ENCODE measurements at regions not wholly inside any gene's neighbourhood (a gene's known extent, or its start where the extent isn't known, plus 50 kb on each side); places are given as distances from the start of the nearest gene placed in this dataset.

DNA sequence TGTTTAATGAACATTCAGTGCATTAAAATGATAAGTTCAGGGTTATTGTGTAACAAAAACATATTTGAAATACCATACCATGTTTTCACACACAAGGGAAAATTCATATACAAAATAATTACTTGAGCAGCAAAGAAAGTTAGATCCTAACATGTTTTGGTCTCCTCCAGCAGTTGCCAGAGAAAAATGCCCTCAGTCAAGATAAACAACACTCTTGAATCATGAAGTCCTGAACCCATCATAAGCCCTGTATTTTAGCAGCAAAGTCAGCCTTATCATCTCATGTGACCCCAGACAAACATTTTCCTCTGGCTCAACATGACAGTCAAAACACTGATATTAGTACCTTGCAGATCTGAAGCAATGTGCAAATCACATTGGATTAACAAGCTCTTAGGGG, 1541.1 kb upstream of the WWC1 start:
- Histone ChIP-seq H3K27me3 (replicated peaks in 1 of 7) (no peaks in the 10 kb centered on the region), H3K4me1 (no peaks in the 10 kb centered on the region), H3K9me3 (peaks cover 0 to 10% (median 0%) of the 10 kb centered on the region in 8 donors), H3K36me3 (no peaks in the 10 kb centered on the region), H3K4me3 (no peak overlapping the region), H3K27ac (no peak overlapping the region)
- intact Hi-C loops (cut with DNase I; ENCODE audit: low total_unique reads): no loop called here
- TF ChIP-seq POLR2AphosphoS5 (IDR thresholded peaks at IDR 0.05): no peak
- TF ChIP-seq POLR2A (IDR thresholded peaks at IDR 0.05): no peak
- TF ChIP-seq, protein P1, sequence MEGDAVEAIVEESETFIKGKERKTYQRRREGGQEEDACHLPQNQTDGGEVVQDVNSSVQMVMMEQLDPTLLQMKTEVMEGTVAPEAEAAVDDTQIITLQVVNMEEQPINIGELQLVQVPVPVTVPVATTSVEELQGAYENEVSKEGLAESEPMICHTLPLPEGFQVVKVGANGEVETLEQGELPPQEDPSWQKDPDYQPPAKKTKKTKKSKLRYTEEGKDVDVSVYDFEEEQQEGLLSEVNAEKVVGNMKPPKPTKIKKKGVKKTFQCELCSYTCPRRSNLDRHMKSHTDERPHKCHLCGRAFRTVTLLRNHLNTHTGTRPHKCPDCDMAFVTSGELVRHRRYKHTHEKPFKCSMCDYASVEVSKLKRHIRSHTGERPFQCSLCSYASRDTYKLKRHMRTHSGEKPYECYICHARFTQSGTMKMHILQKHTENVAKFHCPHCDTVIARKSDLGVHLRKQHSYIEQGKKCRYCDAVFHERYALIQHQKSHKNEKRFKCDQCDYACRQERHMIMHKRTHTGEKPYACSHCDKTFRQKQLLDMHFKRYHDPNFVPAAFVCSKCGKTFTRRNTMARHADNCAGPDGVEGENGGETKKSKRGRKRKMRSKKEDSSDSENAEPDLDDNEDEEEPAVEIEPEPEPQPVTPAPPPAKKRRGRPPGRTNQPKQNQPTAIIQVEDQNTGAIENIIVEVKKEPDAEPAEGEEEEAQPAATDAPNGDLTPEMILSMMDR (IDR thresholded peaks at IDR 0.05 in 8 of 11, conservative IDR thresholded peaks at IDR 0.05 in 3 of 11): no peak
- DNase-seq: no peak

DNA sequence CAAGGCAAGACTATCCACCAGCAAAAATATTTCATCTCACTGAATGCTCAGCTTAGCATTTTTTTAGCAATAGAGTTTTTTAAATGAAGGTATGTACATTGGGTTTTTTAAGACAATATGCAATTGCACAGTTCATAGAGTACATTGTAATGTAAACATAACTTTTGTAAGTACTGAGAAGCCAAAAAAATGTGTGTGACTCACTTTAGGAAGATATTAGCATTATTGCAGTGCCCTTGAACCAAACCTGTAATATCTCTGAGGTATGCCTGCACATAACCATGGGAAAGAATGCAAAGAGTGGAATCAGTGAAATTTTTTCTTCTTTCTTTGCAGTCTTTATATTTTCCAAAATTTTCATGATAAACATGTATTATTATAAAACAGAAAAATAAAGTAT, 1533.3 kb upstream of the WWC1 start:
- intact Hi-C loops (cut with DNase I; ENCODE audit: low total_unique reads): no loop called here
- DNase-seq: no peak
- Histone ChIP-seq H3K9me3 (peaks cover 0 to 30% (median 5%) of the 10 kb centered on the region in 8 donors), H3K27me3 (replicated peaks in 1 of 7) (no peaks in the 10 kb centered on the region), H3K4me1 (no peaks in the 10 kb centered on the region), H3K4me3 (no peak overlapping the region), H3K27ac (no peak overlapping the region), H3K36me3 (no peaks in the 10 kb centered on the region)
- TF ChIP-seq POLR2AphosphoS5 (IDR thresholded peaks at IDR 0.05): no peak
- TF ChIP-seq, protein P1 (IDR thresholded peaks at IDR 0.05 in 8 of 11, conservative IDR thresholded peaks at IDR 0.05 in 3 of 11): no peak
- no peak for TF ChIP-seq POLR2A (IDR thresholded peaks at IDR 0.05)

DNA sequence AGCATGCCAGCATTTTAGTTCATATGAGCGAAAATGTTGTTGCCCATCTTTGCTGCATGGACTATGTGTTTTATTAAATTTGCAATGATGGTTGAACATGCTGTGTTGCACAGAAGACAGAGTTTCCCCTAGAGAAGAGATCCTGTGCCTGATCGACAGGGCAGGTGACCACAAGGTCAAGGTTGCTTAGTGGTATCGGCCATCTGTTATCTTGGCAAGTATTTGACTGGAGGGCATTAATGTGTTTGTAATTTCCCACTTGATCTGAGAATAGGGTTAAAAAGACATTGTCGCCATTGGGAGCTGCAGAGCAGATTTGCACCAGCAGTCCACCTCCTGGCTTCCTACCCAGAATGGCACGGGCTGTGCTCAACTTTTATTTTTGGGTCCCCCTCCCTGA, 1523.6 kb upstream of the WWC1 start:
- no peak overlapping the region for H3K27ac ChIP-seq
- no peak overlapping the region for H3K4me3 ChIP-seq
- no peaks in the 10 kb centered on the region for H3K27me3 ChIP-seq (replicated peaks in 1 of 7)
- H3K9me3 ChIP-seq: peaks cover 0 to 48% (median 22%) of the 10 kb centered on the region in 8 donors
- no peaks in the 10 kb centered on the region for H3K4me1 ChIP-seq
- DNase-seq: no peak
- intact Hi-C loops (cut with DNase I; ENCODE audit: low total_unique reads): no loop called here
- TF ChIP-seq, protein P1 (IDR thresholded peaks at IDR 0.05 in 8 of 11, conservative IDR thresholded peaks at IDR 0.05 in 3 of 11): no peak
- TF ChIP-seq POLR2A (IDR thresholded peaks at IDR 0.05) (no peak), POLR2AphosphoS5 (IDR thresholded peaks at IDR 0.05) (no peak)
- H3K36me3 ChIP-seq: no peaks in the 10 kb centered on the region
- 80 to 89% (median 86%) methylated on average over 5 of the region's 5 CpGs for WGBS, 5 donors

DNA sequence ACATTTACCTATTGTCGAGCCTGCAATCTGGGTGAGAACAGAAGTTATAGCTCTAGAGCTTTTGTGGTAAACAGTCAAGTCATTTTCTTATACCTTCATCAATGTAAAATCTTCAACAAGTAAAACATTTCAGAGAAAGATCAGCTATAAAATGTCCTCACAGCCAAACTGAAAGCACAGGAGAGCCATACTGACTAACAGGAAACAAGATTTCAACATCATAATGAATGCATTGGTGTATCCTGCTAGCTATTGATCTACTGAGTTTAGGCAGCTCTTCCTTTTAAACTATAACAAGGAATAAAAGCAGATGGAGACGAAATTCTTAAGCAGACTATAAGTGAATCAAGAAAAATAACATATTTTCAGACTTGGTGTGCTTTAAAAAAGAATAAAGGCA, 1522.9 kb upstream of the WWC1 start:
- WGBS, 5 donors: 51 to 64% (median 56%) methylated on average over 2 of the region's 2 CpGs
- Histone ChIP-seq H3K27me3 (replicated peaks in 1 of 7) (no peaks in the 10 kb centered on the region), H3K36me3 (no peaks in the 10 kb centered on the region), H3K27ac (no peak overlapping the region), H3K9me3 (peaks cover 0 to 48% (median 22%) of the 10 kb centered on the region in 8 donors), H3K4me3 (no peak overlapping the region), H3K4me1 (no peaks in the 10 kb centered on the region)
- no peak for DNase-seq
- intact Hi-C loops (cut with DNase I; ENCODE audit: low total_unique reads): no loop called here
- TF ChIP-seq, protein P1 (IDR thresholded peaks at IDR 0.05 in 8 of 11, conservative IDR thresholded peaks at IDR 0.05 in 3 of 11): no peak
- TF ChIP-seq POLR2AphosphoS5 (IDR thresholded peaks at IDR 0.05): no peak
- no peak for TF ChIP-seq POLR2A (IDR thresholded peaks at IDR 0.05)
